K562 (cell line): ENCODE measurements at regions not wholly inside any gene's neighbourhood (a gene's known extent, or its start where the extent isn't known, plus 50 kb on each side); places are given as distances from the start of the nearest gene placed in this dataset.

Experiments
- ESRRA ChIP-seq: fragments of 450-650 bp; IDR thresholded peaks from 2 replicates; pipeline ENCODE4 v1.6.1; 2014; ENCODE audit warnings: low read depth, mild to moderate bottlenecking, moderate library complexity, borderline replicate concordance
- ETS2 ChIP-seq: IDR thresholded peaks from 2 replicates; pipeline ENCODE4 v1.6.1; 2016; ENCODE audit warnings: borderline replicate concordance, missing genetic modification characterization, mild to moderate bottlenecking, moderate library complexity, missing compliant biosample characterization; ENCODE audit not compliant: poor library complexity, severe bottlenecking
- GABPB2 ChIP-seq: fragments of 250-450 bp; sonication (Bioruptor Pico); conservative IDR thresholded peaks from 2 replicates; pipeline ENCODE4 v1.5.1; 2021; ENCODE audit warnings: mild to moderate bottlenecking
- HDAC1 ChIP-seq, 2 experiments: fragments of 450-650 bp; IDR thresholded peaks; 2 replicates each; pipeline ENCODE4 v1.6.1; 2016 to 2017; ENCODE audit warnings: inconsistent platforms in 1 of 2, mild to moderate bottlenecking in 1 of 2, moderate library complexity in 1 of 2
- LARP7 ChIP-seq: fragments of 450-650 bp; IDR thresholded peaks from 2 replicates; pipeline ENCODE4 v1.6.1; 2016
- MAFG ChIP-seq: fragments of 450-650 bp; conservative IDR thresholded peaks from 2 replicates; pipeline ENCODE4 v1.6.1; 2016; ENCODE audit warnings: missing genetic modification characterization, missing compliant biosample characterization
- NUFIP1 ChIP-seq: fragments of 450-650 bp; IDR thresholded peaks from 2 replicates; pipeline ENCODE4 v1.6.1; 2018; ENCODE audit not compliant: partially characterized antibody
- TRIM24 ChIP-seq, 2 experiments: fragments of 450-650 bp; IDR thresholded peaks; 2 replicates each; pipeline ENCODE4 v1.6.1; 2016
- TF ChIP-seq, protein P1 (sequence below), 2 experiments: IDR thresholded peaks; 2 replicates each; pipeline ENCODE4 v1.6.1; 2011; ENCODE audit warnings: borderline replicate concordance in 1 of 2, control low read depth in 1 of 2, low read depth in 1 of 2, low read length in 1 of 2, mild to moderate bottlenecking in 1 of 2, mixed read lengths in 1 of 2, moderate library complexity in 1 of 2; ENCODE audit not compliant: insufficient read depth in 1 of 2, insufficient read length in 1 of 2, poor library complexity in 1 of 2, severe bottlenecking in 1 of 2; ENCODE audit errors: extremely low read depth in 1 of 2
- TF ChIP-seq, protein P2 (sequence below): fragments of 450-650 bp; formaldehyde crosslinking; IDR thresholded peaks from 2 replicates; pipeline ENCODE4 v1.4.0; 2022; ENCODE audit warnings: missing genetic modification characterization
- TF ChIP-seq, protein P3 (sequence below), 2 experiments: fragments of 450-650 bp; IDR thresholded peaks; 2 replicates each; pipeline ENCODE4 v1.6.1; 2016
- TF ChIP-seq, protein P4 (sequence below): fragments of 450-650 bp; formaldehyde crosslinking; IDR thresholded peaks from 2 replicates; pipeline ENCODE4 v1.4.0; 2022; ENCODE audit warnings: missing genetic modification characterization
- TF ChIP-seq, protein P5 (sequence below), 2 experiments: fragments of 450-650 bp in 1 of 2; sonication (generic) in 1 of 2; formaldehyde crosslinking in 1 of 2; IDR thresholded peaks in 1 of 2; conservative IDR thresholded peaks in 1 of 2; 2 replicates each; pipeline versions ENCODE4 v1.6.1 to v1.8.1; 2016 to 2023; ENCODE audit warnings: mild to moderate bottlenecking in 2 of 2, moderate library complexity in 2 of 2, inconsistent platforms in 1 of 2, missing genetic modification reagents in 1 of 2
- TF ChIP-seq, protein P6 (sequence below): fragments of 250-450 bp; sonication (Bioruptor Pico); IDR thresholded peaks from 2 replicates; pipeline ENCODE4 v1.5.0; 2020; ENCODE audit warnings: mild to moderate bottlenecking, borderline replicate concordance
- TF ChIP-seq, protein P7 (sequence below): sonication (generic); formaldehyde crosslinking; IDR thresholded peaks from 2 replicates; pipeline ENCODE4 v1.8.1; 2023; ENCODE audit warnings: mild to moderate bottlenecking, missing genetic modification reagents, moderate library complexity
- TF ChIP-seq, protein P8 (sequence below): fragments of 450-650 bp; conservative IDR thresholded peaks from 2 replicates; pipeline ENCODE4 v1.6.1; 2016; ENCODE audit warnings: missing genetic modification characterization, low read depth, mild to moderate bottlenecking, missing compliant biosample characterization, moderate library complexity

DNA sequence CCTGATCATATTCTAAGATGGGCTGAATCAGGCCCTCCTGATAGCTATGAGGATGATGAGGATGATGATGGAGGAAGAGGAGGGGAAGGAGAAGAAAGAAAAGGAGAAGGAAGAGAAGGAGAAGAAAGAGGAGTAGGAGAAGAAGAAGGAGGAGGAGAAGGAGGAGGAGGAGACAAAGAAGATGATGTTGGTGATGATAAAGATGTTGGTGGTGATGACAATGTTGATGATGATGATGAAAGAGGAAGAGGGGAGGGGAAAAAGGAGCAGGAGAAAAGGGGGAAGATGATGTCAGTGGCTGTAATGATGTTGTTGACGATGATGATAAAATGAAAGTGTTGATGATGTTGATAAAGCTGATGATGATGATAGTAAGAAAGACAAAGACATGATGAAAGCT lies 119.5 kb downstream of the CDC5L start (continued):
- TF ChIP-seq, protein P1, sequence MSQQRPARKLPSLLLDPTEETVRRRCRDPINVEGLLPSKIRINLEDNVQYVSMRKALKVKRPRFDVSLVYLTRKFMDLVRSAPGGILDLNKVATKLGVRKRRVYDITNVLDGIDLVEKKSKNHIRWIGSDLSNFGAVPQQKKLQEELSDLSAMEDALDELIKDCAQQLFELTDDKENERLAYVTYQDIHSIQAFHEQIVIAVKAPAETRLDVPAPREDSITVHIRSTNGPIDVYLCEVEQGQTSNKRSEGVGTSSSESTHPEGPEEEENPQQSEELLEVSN (IDR thresholded peaks at IDR 0.05; ENCODE audit: borderline replicate concordance in 1 of 2, extremely low read depth in 1 of 2, insufficient read depth in 1 of 2, insufficient read length in 1 of 2, low read depth in 1 of 2, low read length in 1 of 2, poor library complexity in 1 of 2, severe bottlenecking in 1 of 2) = no peak
- TF ChIP-seq NUFIP1 (no peak), HDAC1 (IDR thresholded peaks at IDR 0.05) (peak in 1 of 2 experiments; percentile 51; a peak in 2 of 4 replicates), MAFG (tag) (no peak), LARP7 (0 out of 2 replicates have a peak, but pooled peaks have one; percentile 44), ETS2 (tag) (no peak), GABPB2 (CRISPR knock-in tag) (no peak), ESRRA (no peak), TRIM24 (IDR thresholded peaks at IDR 0.05) (peak in 1 of 2 experiments; percentile 28; a peak in 1 of 4 replicates)
- TF ChIP-seq, protein P2, sequence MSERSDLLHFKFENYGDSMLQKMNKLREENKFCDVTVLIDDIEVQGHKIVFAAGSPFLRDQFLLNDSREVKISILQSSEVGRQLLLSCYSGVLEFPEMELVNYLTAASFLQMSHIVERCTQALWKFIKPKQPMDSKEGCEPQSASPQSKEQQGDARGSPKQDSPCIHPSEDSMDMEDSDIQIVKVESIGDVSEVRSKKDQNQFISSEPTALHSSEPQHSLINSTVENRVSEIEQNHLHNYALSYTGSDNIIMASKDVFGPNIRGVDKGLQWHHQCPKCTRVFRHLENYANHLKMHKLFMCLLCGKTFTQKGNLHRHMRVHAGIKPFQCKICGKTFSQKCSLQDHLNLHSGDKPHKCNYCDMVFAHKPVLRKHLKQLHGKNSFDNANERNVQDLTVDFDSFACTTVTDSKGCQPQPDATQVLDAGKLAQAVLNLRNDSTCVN = peak; percentile 75; the same call in 1 of the 2 replicates
- TF ChIP-seq, protein P3, sequence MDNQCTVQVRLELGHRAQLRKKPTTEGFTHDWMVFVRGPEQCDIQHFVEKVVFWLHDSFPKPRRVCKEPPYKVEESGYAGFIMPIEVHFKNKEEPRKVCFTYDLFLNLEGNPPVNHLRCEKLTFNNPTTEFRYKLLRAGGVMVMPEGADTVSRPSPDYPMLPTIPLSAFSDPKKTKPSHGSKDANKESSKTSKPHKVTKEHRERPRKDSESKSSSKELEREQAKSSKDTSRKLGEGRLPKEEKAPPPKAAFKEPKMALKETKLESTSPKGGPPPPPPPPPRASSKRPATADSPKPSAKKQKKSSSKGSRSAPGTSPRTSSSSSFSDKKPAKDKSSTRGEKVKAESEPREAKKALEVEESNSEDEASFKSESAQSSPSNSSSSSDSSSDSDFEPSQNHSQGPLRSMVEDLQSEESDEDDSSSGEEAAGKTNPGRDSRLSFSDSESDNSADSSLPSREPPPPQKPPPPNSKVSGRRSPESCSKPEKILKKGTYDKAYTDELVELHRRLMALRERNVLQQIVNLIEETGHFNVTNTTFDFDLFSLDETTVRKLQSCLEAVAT (IDR thresholded peaks at IDR 0.05) = no peak
- TF ChIP-seq, protein P4, sequence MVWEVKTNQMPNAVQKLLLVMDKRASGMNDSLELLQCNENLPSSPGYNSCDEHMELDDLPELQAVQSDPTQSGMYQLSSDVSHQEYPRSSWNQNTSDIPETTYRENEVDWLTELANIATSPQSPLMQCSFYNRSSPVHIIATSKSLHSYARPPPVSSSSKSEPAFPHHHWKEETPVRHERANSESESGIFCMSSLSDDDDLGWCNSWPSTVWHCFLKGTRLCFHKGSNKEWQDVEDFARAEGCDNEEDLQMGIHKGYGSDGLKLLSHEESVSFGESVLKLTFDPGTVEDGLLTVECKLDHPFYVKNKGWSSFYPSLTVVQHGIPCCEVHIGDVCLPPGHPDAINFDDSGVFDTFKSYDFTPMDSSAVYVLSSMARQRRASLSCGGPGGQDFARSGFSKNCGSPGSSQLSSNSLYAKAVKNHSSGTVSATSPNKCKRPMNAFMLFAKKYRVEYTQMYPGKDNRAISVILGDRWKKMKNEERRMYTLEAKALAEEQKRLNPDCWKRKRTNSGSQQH = 0 out of 2 replicates have a peak, but pooled peaks have one; percentile 27
- TF ChIP-seq, protein P5, sequence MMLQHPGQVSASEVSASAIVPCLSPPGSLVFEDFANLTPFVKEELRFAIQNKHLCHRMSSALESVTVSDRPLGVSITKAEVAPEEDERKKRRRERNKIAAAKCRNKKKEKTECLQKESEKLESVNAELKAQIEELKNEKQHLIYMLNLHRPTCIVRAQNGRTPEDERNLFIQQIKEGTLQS (IDR thresholded peaks at IDR 0.05) = peak; percentile 55
- TF ChIP-seq, protein P5 (CRISPR knock-in tag; conservative IDR thresholded peaks at IDR 0.05) = no peak
- TF ChIP-seq, protein P6, sequence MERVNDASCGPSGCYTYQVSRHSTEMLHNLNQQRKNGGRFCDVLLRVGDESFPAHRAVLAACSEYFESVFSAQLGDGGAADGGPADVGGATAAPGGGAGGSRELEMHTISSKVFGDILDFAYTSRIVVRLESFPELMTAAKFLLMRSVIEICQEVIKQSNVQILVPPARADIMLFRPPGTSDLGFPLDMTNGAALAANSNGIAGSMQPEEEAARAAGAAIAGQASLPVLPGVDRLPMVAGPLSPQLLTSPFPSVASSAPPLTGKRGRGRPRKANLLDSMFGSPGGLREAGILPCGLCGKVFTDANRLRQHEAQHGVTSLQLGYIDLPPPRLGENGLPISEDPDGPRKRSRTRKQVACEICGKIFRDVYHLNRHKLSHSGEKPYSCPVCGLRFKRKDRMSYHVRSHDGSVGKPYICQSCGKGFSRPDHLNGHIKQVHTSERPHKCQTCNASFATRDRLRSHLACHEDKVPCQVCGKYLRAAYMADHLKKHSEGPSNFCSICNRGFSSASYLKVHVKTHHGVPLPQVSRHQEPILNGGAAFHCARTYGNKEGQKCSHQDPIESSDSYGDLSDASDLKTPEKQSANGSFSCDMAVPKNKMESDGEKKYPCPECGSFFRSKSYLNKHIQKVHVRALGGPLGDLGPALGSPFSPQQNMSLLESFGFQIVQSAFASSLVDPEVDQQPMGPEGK (CRISPR knock-in tag) = no peak
- TF ChIP-seq, protein P7, sequence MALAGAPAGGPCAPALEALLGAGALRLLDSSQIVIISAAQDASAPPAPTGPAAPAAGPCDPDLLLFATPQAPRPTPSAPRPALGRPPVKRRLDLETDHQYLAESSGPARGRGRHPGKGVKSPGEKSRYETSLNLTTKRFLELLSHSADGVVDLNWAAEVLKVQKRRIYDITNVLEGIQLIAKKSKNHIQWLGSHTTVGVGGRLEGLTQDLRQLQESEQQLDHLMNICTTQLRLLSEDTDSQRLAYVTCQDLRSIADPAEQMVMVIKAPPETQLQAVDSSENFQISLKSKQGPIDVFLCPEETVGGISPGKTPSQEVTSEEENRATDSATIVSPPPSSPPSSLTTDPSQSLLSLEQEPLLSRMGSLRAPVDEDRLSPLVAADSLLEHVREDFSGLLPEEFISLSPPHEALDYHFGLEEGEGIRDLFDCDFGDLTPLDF (CRISPR knock-in tag) = no peak
- TF ChIP-seq, protein P8, sequence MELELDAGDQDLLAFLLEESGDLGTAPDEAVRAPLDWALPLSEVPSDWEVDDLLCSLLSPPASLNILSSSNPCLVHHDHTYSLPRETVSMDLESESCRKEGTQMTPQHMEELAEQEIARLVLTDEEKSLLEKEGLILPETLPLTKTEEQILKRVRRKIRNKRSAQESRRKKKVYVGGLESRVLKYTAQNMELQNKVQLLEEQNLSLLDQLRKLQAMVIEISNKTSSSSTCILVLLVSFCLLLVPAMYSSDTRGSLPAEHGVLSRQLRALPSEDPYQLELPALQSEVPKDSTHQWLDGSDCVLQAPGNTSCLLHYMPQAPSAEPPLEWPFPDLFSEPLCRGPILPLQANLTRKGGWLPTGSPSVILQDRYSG (tag) = no peak
